PC-9 (cell line): ENCODE measurements at regions not wholly inside any gene's neighbourhood (a gene's known extent, or its start where the extent isn't known, plus 50 kb on each side); places are given as distances from the start of the nearest gene placed in this dataset.

Source experiments
- BruUV-seq: library from RNA; stranded (reverse); fragments of 400-500 nt; replicated peaks from 2 replicates; lab custom pipeline; 2021; lab: Mats Ljungman, UMichigan
- CTCF ChIA-PET: fragments of 300-600 bp; sonication (Branson Sonifier 250); formaldehyde crosslinking; loops from one replicate; lab custom pipeline; 2022; ENCODE audit warnings: antibody characterized with exemption; lab: Charles Lee
- POLR2A ChIA-PET: fragments of 300-600 bp; sonication (Branson Sonifier 250); formaldehyde crosslinking; loops from one replicate; lab custom pipeline; 2022; ENCODE audit warnings: antibody characterized with exemption; ENCODE audit not compliant: unreplicated experiment; lab: Charles Lee
- DNase-seq, 2 experiments: peaks; one replicate each; pipeline versions ENCODE4 v3.0.0 to v3.0.0-alpha.2; 2015 to 2022; ENCODE audit warnings: mixed read lengths in 1 of 2
- H2AFZ ChIP-seq: fragments of 200-600 bp; sonication (generic); 2 replicates; pipeline ENCODE4 v1.8.1; 2017; ENCODE audit warnings: antibody characterized with exemption
- H3F3A ChIP-seq: fragments of 200-600 bp; sonication (generic); 2 replicates; pipeline ENCODE4 v1.8.1; 2017; ENCODE audit warnings: antibody characterized with exemption, mild to moderate bottlenecking, low read depth; ENCODE audit not compliant: insufficient read depth
- H3K27ac ChIP-seq: fragments of 200-600 bp; sonication (generic); 2 replicates; pipeline ENCODE4 v1.6.1; 2016; ENCODE audit warnings: mixed run types
- H3K27me3 ChIP-seq: fragments of 200-600 bp; sonication (generic); 2 replicates; pipeline ENCODE4 v1.6.1; 2016; ENCODE audit warnings: low read depth, mixed run types; ENCODE audit not compliant: insufficient read depth
- H3K36me3 ChIP-seq: fragments of 200-600 bp; sonication (generic); 2 replicates; pipeline ENCODE4 v1.6.1; 2016; ENCODE audit warnings: low read depth, mixed run types
- H3K4me1 ChIP-seq: fragments of 200-600 bp; sonication (generic); replicated peaks from 2 replicates; pipeline ENCODE4 v1.6.1; 2016; ENCODE audit warnings: mixed run types; ENCODE audit not compliant: insufficient read depth
- H3K4me2 ChIP-seq: fragments of 200-600 bp; sonication (generic); 2 replicates; pipeline ENCODE4 v1.6.1; 2017; ENCODE audit warnings: mixed run types
- H3K4me3 ChIP-seq: fragments of 200-600 bp; sonication (generic); 2 replicates; pipeline ENCODE4 v1.6.1; 2016; ENCODE audit warnings: mixed run types
- H3K79me2 ChIP-seq: fragments of 200-600 bp; sonication (generic); 2 replicates; pipeline ENCODE4 v1.6.1; 2017; ENCODE audit warnings: low read depth, mixed run types
- H3K9me2 ChIP-seq: fragments of 200-600 bp; sonication (generic); 2 replicates; pipeline ENCODE4 v1.8.1; 2017; ENCODE audit warnings: mild to moderate bottlenecking; ENCODE audit not compliant: insufficient read depth
- H3K9me3 ChIP-seq: fragments of 200-600 bp; sonication (generic); 2 replicates; pipeline ENCODE4 v1.8.1; 2016; ENCODE audit warnings: low read depth; ENCODE audit not compliant: insufficient read depth
- H4K20me1 ChIP-seq: fragments of 200-600 bp; sonication (generic); 2 replicates; pipeline ENCODE4 v1.8.1; 2017; ENCODE audit not compliant: insufficient read depth
- EZH2 ChIP-seq: fragments of 200-600 bp; sonication (generic); IDR thresholded peaks from 2 replicates; pipeline ENCODE4 v1.8.0; 2017; ENCODE audit warnings: antibody characterized with exemption, low read depth
- intact Hi-C: fragments of 100-400 bp; cut with micrococcal nuclease; formaldehyde crosslinking; loops from one replicate; pipeline ENCODE4 v1.10.0; 2022; ENCODE audit not compliant: unreplicated experiment
- TF ChIP-seq, protein P1 (sequence below): fragments of 200-600 bp; sonication (generic); conservative IDR thresholded peaks from 2 replicates; pipeline ENCODE4 v1.6.1; 2017; ENCODE audit warnings: mixed run types, antibody characterized with exemption, mild to moderate bottlenecking, moderate library complexity

DNA sequence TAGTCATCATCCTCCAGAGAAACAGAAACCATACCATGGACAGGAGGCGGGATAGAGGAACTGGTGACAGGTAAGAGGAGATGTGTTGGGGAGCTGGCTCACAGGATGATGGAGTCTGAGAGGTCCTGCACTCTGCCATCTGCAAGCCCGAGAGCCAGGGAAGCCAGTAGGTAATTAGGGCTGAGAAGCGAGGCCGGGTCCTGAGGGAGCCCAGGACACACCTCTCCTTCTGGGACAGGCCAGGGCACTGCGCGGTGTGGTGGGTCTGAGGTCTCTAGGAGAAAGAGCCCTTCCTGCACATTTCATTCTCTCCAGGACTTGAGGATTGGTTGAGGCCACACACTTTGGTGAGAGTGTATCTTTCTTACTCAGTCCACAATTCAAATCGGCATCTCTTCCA, 415.5 kb downstream of the GLRX3 start:
- CTCF ChIA-PET, result no interaction called here
- POLR2A ChIA-PET, result no interaction called here
- intact Hi-C loops, result no loop called here

DNA sequence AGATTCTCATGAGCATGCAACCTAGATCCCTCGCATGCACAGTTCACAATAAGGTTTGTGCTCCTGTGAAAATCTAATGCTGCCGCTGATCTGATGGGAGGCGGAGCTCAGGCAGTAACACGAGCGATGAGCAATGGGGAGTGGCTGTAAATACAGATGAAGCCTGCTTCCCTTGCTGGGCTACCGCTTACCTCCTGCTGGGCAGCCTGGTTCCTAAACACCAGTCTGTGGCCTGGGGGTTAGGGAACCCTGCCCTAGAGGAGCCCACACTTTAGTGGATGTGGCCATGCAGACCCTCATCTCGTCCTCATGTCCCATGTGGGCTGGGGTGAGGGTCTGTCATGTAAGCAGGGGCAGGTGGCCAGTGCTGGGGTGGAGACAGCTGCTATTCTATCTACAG, 417.6 kb downstream of the GLRX3 start:
- Histone ChIP-seq H3K36me3 (no peaks in the 10 kb centered on the region), H3F3A (no peaks in the 10 kb centered on the region), H4K20me1 (no peaks in the 10 kb centered on the region), H3K9me3 (no peaks in the 10 kb centered on the region), H3K27me3 (no peaks in the 10 kb centered on the region), H3K9me2 (no peaks in the 10 kb centered on the region), H3K27ac (no peak overlapping the region), H3K79me2 (no peaks in the 10 kb centered on the region), H3K4me1 (no peaks in the 10 kb centered on the region), H2AFZ (no peak overlapping the region), H3K4me2 (no peak overlapping the region), H3K4me3 (no peak overlapping the region)
- POLR2A ChIA-PET, result no interaction called here
- CTCF ChIA-PET, result no interaction called here
- intact Hi-C loops, result no loop called here
- no peak for DNase-seq
- BruUV-seq, result no TSS peak
- TF ChIP-seq, protein P1, sequence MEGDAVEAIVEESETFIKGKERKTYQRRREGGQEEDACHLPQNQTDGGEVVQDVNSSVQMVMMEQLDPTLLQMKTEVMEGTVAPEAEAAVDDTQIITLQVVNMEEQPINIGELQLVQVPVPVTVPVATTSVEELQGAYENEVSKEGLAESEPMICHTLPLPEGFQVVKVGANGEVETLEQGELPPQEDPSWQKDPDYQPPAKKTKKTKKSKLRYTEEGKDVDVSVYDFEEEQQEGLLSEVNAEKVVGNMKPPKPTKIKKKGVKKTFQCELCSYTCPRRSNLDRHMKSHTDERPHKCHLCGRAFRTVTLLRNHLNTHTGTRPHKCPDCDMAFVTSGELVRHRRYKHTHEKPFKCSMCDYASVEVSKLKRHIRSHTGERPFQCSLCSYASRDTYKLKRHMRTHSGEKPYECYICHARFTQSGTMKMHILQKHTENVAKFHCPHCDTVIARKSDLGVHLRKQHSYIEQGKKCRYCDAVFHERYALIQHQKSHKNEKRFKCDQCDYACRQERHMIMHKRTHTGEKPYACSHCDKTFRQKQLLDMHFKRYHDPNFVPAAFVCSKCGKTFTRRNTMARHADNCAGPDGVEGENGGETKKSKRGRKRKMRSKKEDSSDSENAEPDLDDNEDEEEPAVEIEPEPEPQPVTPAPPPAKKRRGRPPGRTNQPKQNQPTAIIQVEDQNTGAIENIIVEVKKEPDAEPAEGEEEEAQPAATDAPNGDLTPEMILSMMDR, result no peak
- no peak for TF ChIP-seq EZH2

More for the DNA sequence above, 415.5 kb downstream of the GLRX3 start:
- Histone ChIP-seq H3K27me3 (no peaks in the 10 kb centered on the region), H3K4me3 (no peak overlapping the region), H4K20me1 (no peaks in the 10 kb centered on the region), H3K9me3 (no peaks in the 10 kb centered on the region), H3K4me2 (no peak overlapping the region), H3K79me2 (no peaks in the 10 kb centered on the region), H2AFZ (no peak overlapping the region), H3K27ac (no peak overlapping the region), H3K9me2 (no peaks in the 10 kb centered on the region), H3K36me3 (no peaks in the 10 kb centered on the region), H3F3A (no peaks in the 10 kb centered on the region), H3K4me1 (no peaks in the 10 kb centered on the region)
- no peak for DNase-seq
- no TSS peak for BruUV-seq
- TF ChIP-seq, protein P1, result no peak
- no peak for TF ChIP-seq EZH2

DNA sequence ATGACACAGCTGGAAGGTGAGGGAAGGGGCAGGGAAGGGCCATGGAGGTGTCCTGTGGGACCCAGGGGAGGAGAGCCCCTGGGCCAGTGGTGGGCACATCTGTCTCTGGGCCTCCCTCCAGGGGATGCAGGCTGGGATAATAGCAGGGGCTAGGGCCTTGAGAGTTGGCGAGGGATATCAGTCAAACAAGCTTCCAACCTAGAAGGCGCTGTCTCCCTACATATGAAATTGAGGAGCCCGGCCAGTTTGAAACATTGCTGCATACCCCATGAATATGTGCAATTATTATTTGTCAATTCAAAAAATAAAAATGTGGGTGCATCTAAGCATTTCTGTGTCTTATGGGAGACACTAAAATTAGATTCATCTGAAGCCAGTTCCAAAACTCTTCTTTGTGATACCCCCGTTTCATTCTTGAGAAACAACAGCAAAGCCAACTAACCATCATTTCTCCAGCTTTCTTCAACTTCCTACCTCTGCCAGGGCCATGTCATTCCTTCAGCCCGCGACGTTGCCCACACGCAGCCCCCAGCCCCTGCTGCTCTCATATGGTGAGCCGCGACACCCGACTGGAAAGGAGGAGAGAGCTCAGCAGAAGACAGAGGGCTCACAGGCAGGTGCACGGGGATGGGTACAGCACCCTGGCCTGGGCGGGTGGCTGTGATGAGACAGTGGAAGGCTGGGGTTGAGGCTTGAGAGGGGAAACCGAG, 418.7 kb downstream of the GLRX3 start:
- DNase-seq, result no peak
- no TSS peak for BruUV-seq
- ChIA-PET CTCF (no interaction called here), POLR2A (no interaction called here)
- intact Hi-C loops, result no loop called here
- TF ChIP-seq EZH2, result no peak
- TF ChIP-seq, protein P1, result no peak
- Histone ChIP-seq H3K27ac (no peak overlapping the region), H3K79me2 (no peaks in the 10 kb centered on the region), H3K27me3 (no peaks in the 10 kb centered on the region), H4K20me1 (no peaks in the 10 kb centered on the region), H3K4me3 (no peak overlapping the region), H3K9me2 (no peaks in the 10 kb centered on the region), H3F3A (no peaks in the 10 kb centered on the region), H3K4me1 (no peaks in the 10 kb centered on the region), H3K36me3 (no peaks in the 10 kb centered on the region), H3K4me2 (no peak overlapping the region), H2AFZ (no peak overlapping the region), H3K9me3 (no peaks in the 10 kb centered on the region)
